Fibroblast of pulmonary artery (primary cell): ENCODE measurements at regions not wholly inside any gene's neighbourhood (a gene's known extent, or its start where the extent isn't known, plus 50 kb on each side); places are given as distances from the start of the nearest gene placed in this dataset.

ENCODE experiments used
- DNase-seq: peaks from one replicate; pipeline ENCODE4 v3.0.0-alpha.2; 2010; ENCODE audit warnings: low read depth
- H3K4me3 ChIP-seq: replicated peaks from 2 replicates; pipeline ENCODE4 v1.5.1; 2011; ENCODE audit warnings: low read depth, mild to moderate bottlenecking, control low read depth, low read length, moderate library complexity
- TF ChIP-seq, protein P1 (sequence below): IDR thresholded peaks from 2 replicates; pipeline ENCODE4 v1.5.1; 2011; ENCODE audit warnings: mild to moderate bottlenecking, control low read depth, low read length, inconsistent platforms; ENCODE audit errors: missing control alignments

DNA sequence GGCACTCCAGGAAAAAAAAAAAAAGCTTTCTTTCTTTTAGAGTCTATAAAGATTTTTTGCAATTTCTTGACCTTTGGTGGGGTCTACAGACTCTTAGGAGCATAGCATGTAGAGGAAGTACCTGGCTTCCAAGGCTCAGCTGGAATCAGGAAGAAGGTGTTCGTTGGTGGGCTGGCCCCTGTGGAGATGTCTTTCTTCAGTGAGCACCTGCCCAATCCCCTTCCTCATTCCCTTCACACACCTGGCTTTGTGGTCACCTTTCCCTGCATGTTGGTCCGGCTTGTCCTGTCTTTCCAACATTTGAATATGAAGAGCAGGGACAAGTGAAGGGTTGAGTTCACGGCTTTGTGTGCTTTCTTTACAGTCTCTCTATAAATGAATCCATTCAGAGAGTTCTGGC lies 352.4 kb downstream of the HAPSTR1 start:
- no peak overlapping the region for H3K4me3 ChIP-seq
- no peak for DNase-seq
- TF ChIP-seq, protein P1, sequence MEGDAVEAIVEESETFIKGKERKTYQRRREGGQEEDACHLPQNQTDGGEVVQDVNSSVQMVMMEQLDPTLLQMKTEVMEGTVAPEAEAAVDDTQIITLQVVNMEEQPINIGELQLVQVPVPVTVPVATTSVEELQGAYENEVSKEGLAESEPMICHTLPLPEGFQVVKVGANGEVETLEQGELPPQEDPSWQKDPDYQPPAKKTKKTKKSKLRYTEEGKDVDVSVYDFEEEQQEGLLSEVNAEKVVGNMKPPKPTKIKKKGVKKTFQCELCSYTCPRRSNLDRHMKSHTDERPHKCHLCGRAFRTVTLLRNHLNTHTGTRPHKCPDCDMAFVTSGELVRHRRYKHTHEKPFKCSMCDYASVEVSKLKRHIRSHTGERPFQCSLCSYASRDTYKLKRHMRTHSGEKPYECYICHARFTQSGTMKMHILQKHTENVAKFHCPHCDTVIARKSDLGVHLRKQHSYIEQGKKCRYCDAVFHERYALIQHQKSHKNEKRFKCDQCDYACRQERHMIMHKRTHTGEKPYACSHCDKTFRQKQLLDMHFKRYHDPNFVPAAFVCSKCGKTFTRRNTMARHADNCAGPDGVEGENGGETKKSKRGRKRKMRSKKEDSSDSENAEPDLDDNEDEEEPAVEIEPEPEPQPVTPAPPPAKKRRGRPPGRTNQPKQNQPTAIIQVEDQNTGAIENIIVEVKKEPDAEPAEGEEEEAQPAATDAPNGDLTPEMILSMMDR, result no peak

DNA sequence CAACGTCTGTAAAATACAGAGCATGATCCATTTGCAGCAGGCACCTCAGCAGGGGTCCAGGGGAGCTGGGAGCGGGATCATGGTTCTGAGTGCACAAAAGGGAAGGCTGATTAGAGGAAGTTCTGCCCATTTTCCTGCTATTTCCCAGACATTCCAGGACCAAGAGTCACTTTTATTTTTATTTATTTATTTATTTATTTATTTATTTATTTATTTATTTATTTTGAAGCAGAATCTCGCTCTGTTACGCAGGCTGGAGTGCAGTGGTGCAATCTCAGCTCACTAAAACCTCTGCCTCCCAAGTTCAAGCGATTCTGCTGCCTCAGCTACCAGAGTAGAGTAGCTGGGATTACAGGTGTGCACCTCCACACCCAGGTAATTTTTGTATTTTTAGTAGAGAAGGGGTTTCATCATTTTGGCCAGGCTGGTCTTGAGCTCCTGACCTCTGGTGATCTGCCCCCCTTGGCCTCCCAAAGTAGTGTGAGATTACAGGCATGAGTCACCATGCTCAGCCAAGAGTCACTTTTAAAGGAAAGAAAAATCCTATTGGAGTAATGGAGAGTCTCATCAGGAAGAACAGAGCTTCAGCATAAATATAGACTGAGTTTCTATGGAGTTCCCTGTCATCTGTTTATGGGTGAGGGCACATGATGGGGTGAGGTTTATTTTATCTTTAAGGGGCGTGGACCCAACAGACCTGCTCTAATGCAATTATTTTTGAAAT lies 355.2 kb downstream of the HAPSTR1 start:
- DNase-seq, result no peak
- TF ChIP-seq, protein P1, result no peak
- no peak overlapping the region for H3K4me3 ChIP-seq

DNA sequence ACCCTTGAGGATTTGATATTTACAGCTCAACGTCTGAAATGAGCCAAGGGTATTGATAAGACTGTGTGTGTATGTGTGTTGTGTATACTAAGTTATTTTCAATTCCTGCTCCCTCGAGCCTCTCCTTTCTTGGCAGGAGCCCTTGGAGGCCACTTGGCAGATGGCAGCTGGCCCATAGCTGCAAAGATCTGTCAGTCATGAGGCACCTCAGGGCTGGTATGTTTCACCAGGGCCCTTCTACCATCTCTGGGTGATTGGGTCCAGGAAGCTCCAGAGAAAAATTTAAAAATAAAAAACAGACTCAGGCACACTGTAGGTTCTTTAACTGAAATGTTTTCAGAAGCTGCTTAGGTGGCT lies 355.7 kb downstream of the HAPSTR1 start:
- no peak overlapping the region for H3K4me3 ChIP-seq
- DNase-seq, result no peak
- TF ChIP-seq, protein P1, result no peak

DNA sequence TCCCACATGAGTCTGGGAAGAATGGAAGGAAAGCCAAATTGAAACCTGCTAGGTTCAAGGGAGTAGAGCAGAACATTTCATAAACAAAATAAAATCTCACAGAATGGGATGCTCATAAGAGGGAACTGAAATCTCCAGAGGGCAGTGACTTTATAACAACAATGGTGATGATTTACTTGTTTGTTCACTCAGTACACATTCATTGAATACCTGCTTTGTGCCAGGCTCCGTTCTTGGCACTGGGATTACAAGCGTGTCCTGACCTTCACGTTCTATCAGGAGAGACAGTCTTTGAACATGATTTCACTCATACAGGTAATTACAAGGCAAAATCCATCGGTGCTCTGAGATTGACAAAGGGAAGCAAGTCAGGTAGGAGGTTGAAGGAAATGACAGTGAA lies 356.3 kb downstream of the HAPSTR1 start:
- TF ChIP-seq, protein P1, result no peak
- DNase-seq, result no peak
- no peak overlapping the region for H3K4me3 ChIP-seq

DNA sequence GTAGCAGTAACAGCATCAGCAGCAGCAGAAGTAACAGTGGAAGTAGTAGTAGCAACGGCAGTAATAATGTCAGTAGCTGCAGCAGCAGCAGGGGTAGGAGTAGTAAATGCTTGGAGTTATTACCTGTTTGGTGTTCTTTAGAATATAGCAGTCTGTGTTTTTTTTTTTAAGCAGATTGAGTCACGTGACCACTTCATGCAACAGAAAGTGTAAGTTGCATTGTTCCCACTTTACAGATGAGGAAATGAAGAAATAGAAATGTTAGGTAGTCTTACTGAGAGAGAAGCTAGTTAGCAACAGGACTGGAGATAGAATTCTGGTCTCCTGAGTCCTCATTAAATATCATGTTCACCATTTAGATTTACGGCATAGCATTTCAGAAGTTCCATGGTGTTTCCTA lies 358.2 kb downstream of the HAPSTR1 start:
- H3K4me3 ChIP-seq, result no peak overlapping the region
- DNase-seq, result no peak
- TF ChIP-seq, protein P1, result no peak

DNA sequence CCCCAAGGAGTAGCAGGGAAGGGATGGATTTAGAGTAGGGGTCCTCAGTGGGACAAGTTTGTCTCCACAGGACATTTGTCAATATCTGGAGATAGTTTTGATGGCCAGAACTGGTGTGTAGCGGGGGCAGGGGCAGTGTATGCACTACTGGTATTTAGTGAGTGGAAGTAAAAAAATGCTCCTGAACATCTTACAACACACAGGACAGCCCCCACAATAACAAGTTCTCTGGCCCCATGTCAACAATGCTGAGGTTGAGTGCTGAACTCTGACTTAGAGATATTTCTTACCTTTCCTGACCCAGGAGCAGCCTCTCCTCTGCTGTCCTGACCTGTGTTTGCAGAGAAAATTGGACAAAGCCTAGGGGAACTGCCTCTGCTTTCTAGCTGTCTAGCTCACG lies 365.8 kb downstream of the HAPSTR1 start:
- TF ChIP-seq, protein P1, result no peak
- no peak for DNase-seq
- H3K4me3 ChIP-seq, result no peak overlapping the region

DNA sequence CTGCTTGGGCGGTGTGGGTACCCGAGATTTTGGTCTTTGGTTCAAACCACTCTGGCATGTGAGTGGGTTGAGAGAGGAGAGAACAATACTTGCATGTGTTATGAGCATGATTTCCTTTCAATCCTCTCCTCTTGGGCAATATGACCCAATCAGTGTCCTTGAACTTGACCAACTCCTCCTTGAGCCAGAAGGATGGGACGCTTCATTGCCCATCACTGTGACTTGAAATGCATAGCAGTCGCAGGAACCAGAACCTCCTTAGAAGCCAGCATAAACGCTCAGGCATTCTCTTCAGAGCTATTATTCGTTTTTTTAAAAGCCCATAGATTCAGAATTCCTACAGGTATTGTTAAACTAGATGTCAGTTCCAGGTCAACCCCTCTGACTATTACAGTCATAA lies 367.4 kb downstream of the HAPSTR1 start:
- TF ChIP-seq, protein P1, result no peak
- no peak for DNase-seq

More for the DNA sequence above, 367.4 kb downstream of the HAPSTR1 start:
- H3K4me3 ChIP-seq, result no peak overlapping the region
